PFSK-1 (cell line): ENCODE measurements at regions not wholly inside any gene's neighbourhood (a gene's known extent, or its start where the extent isn't known, plus 50 kb on each side); places are given as distances from the start of the nearest gene placed in this dataset.

Experiments
- POLR2AphosphoS5 ChIP-seq: IDR thresholded peaks from 2 replicates; pipeline ENCODE4 v1.6.1; 2012; ENCODE audit warnings: low read depth, mild to moderate bottlenecking, control low read depth, low read length, moderate library complexity
- SIN3A ChIP-seq: IDR thresholded peaks from 2 replicates; pipeline ENCODE4 v1.6.1; 2012; ENCODE audit warnings: mild to moderate bottlenecking, low read length, moderate library complexity, borderline replicate concordance; ENCODE audit not compliant: insufficient read depth

DNA sequence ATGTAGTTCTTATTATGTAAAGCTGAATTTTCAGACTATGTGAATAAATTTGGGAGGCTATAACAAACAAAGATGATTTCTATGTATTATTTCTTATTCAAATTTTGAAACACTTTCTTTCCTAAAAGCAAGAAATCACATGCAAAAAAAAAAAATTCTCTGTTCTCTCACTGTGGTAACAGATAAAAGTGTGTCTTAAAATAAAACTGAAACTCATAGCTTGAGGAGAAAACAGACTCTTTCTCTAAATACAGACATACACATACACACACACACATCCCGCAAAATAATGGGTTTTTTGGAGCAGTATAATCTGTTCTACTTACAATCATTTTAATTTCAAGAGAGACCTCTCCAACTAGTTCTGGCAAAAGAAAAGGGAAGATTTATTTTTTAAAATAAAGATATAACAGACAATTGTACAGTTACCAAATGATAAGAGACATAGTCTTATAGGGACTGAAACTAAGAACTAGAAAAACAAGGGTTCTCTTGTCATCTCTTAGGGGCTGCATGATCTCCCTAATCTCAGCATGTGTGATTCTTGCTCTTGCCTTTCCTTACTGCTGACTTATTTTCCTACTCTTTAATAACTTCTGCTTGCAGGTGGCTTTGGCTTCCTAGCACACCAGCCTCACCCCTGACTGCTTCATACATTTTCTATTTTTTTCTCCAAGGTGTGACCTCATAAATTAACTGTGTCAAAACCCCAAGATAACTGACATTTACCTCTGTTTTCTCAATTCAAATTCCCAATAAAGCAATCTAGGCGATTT, 483.5 kb upstream of the POT1 start:
- TF ChIP-seq SIN3A (no peak), POLR2AphosphoS5 (no peak)
